Gastroesophageal sphincter (tissue), 3 donors: ENCODE measurements at regions not wholly inside any gene's neighbourhood (a gene's known extent, or its start where the extent isn't known, plus 50 kb on each side); places are given as distances from the start of the nearest gene placed in this dataset.

ENCODE experiments used
- CTCF ChIP-seq, 4 experiments: fragments of 200-600 bp in 2 of 4; fragments of 450-650 bp in 2 of 4; sonication (generic) in 1 of 4; IDR thresholded peaks; one replicate each; pipeline ENCODE4 v1.5.1; 2017 to 2019; ENCODE audit warnings: antibody characterized with exemption in 4 of 4, mild to moderate bottlenecking in 2 of 4, moderate library complexity in 2 of 4
- EP300 ChIP-seq: sonication (generic); formaldehyde crosslinking; IDR thresholded peaks from one replicate; pipeline ENCODE4 v1.6.1; 2017; ENCODE audit warnings: antibody characterized with exemption, mild to moderate bottlenecking

DNA sequence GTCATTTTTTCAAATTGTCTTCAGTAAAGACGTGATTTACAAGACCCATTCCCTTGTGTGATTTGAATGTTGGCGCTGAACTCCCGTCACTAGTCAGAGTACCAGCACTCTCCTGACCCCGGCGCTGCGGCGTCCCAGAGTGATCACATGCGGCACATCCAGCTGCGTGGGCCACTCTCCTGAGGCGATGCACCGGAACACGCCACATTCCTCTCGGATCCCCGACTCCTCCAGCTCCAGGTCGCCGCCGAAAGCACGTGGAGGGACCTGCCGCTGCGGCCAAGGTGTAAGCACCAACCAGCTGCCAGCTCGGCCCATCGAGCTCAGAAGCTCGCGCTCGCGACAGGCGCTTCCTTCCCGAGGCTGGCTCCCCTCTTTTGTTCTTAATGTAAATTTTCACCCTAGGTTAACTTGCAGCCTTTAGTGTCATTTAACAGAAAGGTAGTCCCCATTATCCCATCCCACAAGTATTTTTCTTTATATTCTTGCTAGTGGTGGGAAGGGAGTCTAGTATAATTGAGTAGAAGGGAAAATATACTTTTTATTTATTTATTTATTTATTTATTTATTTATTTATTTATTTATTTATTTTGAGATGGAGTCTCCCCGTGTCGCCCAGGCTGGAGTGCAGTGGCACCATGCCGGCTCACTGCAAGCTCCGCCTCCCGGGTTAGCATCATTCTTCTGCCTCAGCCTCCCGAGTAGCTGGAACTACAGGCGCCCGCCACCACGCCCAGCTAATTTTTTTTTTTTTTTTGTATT lies 61.7 kb upstream of the VGLL3 start:
- no peak for TF ChIP-seq CTCF (IDR thresholded peaks at IDR 0.05)
- TF ChIP-seq EP300: no peak
